GM11168 (cell line): ENCODE measurements at regions not wholly inside any gene's neighbourhood (a gene's known extent, or its start where the extent isn't known, plus 50 kb on each side); places are given as distances from the start of the nearest gene placed in this dataset.
"Not testable (repeated sequence)": the region's sequence is repeated elsewhere in the genome, so short reads cannot be mapped to it uniquely, and the experiment has no call there.

ENCODE experiments used
- in situ Hi-C: fragments of 300-500 bp; cut with MboI; formaldehyde crosslinking; loops from one replicate; pipeline ENCODE4 v1.12.0; 2022; ENCODE audit warnings: low sequenced_read_pairs; ENCODE audit not compliant: unreplicated experiment

DNA sequence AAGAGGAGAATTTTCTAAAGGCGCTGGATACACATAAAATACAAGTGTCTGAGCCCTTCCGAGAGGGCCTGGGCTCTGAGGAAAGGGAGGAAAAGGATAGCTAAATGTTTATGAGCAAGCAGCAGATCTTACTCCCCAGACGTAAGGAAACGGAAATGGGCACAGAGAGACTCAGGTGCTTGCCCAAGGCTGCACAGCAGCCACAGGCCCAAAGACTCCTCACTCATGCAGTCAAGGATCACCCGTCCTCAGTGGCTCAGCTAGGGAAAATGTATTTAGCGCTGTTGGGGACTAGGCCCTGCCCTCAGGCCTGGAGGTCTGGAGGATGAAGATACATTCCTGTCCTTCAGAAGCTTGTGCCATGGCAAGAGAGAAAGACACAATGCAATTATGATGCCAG, 107.2 kb upstream of the SYT13 start:
- in situ Hi-C loops: no loop called here

DNA sequence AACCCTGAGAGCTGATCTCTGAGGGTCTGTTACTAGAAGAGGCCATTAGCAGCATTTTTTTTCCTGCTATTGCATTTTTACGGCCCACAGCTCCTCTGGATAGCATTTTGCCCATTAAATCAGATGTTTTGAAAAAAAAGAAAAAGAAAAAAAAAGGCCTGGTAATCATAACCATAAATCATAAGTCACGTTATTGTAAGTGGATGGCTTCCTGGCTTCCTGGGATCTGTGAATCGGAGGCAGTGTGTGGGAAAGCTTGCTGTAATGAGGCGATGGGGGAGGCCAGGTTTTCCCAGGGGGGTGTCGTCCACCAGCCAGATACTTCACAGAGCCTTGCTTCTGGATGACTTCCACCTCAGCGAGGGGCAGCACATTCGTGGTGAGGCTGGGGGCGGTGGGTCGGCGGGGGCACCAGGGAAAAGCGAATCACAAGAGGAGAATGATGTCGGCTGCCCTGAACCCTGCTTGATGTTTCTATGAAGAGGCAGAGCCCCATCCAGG, 106.5 kb upstream of the SYT13 start:
- in situ Hi-C loops: no loop called here

DNA sequence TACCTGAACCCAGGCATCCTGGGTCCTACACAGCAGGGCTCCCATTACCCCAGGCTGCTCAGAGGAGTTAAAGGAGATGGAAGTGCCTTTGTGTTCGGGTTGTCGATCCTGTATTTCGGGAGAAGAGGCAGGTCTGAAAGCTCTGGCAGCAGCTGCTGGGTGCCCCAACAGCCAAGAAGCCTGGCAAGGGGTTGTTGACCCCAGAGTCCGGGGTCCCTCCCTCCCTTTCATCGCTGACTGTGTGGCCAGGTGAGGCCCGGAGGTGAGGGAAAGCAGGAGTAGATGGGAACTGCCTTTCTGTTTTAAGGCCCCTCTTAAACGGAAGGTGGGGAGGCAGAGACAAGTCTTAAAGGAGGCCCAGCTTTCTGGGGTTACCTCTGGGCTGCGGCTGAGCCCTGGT, 106.0 kb upstream of the SYT13 start:
- in situ Hi-C loops: no loop called here

DNA sequence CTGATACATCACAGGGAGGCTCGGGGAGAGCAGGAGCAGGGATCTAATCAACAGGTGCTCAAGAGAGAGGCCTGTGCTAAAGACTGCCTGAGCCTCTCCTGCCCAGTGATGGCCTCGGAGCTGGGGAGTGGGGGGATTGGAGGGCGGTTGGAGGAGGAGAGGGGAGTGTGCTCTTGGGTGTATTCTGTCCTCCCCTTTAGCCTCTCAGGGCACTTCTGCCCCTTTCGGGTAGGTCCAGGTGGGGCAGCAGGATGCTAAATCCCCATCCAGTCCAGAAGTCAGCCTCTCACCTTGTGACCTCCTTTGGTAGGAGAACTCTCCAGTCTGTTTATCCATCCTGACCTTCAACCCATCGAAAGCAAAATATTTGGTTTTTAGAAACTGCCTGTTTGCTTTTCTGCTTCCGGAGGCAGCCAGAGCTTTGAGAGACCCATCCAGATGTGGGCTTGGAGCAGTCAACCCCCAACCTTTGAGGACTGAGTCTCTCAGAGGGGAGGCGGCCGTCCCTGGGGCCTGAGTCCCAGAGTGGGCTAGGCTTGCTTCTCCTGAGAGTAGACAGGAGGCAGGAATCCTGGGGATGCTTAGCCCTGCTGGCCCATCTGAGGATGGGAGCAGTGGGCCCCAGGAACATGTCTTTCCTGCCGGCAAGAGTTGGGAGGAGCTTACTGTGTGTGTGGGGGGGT, 105.2 kb upstream of the SYT13 start:
- in situ Hi-C loops: no loop called here

DNA sequence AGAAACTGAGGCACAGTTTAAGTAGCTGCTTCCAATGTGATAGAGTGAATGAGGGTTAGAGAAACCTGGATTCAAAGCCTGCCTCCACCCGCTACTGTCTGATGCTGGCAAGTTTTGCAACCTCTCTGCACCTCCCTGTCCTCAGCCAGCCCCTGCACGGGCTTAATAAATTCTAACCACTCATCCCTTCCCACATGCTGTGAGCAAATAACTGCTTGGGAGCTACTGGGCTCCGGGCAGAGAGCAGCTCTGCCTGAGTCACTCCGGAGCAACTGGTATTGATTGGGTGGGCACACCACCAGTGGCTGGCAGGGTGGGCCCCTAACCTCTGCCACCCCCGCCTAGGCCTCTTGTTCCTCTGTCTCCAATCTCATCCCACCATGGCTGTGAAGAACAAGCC, 104.3 kb upstream of the SYT13 start:
- in situ Hi-C loops: no loop called here

DNA sequence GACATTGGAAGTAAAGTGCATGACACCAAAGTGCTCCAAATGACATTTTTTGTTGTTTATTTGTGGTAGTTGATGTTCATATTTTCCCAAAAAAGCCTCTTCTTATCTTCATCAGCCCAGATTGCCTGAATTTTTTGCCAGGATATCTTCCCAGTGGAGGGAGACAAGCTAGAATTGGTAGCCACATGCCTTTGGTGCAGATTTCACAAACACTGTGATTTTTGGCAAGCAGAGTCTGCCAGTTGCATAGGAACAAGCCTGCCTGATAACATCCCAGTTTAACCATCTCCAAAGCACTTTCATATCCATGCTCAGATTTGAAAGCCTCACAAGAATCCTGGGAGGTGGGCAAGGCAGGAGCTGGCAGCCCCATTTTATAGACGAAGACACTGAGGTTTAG, 102.3 kb upstream of the SYT13 start:
- in situ Hi-C loops: no loop called here

DNA sequence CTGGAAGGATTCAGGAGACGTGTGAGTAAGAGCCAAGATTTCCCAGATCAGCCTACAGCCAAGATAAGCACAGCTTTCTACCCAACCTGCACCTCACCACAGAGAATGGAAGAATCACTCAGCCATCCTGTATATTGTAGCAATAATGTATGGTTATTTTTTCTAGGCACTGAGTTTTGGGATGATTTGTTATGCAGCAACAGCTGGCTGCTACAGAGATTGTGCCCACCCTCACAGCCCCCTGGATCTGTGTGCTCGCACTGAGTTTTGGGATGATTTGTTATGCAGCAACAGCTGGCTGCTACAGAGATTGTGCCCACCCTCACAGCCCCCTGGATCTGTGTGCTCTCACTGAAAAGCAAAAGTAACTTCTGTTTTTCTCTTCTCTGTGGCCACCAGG, 101.7 kb upstream of the SYT13 start:
- in situ Hi-C loops: not testable (repeated sequence)

DNA sequence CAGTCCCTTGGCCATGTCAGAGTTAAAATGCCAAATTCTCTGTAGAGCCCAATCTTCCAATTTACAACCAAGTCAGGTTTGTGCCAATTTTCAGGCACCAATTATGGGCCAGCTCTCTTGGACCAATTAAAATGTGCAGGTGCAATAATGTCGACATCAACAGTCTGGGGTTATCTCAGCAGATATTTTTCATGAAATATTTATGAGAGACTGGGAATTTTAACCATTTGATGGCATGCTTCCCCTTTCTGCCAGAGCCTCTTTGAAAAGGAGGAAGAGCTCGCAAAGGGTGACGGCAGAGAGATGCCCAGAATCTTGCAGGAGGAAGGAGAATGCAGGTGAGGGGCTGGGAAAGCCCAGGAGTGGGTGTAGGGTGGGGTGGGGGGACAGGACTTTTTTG, 100.8 kb upstream of the SYT13 start:
- in situ Hi-C loops: no loop called here

DNA sequence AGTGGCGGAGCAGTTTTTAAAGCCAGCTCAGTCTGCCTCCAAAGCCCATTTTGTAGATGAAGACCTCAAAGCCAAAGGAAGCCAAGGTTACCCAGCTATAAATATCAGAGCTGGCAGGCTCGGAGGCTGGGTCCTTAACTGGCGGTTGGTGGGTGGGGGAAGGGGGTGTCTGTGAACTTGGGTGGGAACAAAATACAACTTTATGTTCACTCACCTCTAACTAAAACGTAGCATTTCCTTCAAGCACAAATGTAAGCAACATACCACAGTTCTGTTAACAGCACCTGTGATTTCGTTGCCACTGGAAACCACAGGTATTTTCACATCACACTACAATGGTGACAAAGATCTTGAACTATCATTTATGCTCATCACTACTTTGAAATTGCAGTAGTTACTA, 99.7 kb upstream of the SYT13 start:
- in situ Hi-C loops: no loop called here

DNA sequence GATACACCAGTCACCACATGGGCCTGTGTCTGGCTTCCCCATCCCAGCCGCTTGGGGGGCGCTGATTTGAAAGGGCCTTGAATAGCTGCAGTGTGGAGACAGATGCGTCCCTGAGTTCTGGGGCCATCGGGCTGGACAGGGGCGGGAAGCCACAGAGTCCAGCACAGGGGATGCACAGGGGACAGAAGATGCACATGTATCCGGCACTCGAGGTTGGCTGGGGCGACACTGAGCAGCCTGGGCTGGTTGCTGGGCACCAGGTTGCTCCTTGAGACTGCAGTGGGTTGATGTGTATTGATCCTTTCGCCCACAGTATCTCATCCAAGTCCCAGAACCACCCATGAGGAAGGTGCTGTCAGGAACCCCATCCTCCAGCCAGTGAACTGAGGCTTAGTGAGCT, 99.3 kb upstream of the SYT13 start:
- in situ Hi-C loops: no loop called here

DNA sequence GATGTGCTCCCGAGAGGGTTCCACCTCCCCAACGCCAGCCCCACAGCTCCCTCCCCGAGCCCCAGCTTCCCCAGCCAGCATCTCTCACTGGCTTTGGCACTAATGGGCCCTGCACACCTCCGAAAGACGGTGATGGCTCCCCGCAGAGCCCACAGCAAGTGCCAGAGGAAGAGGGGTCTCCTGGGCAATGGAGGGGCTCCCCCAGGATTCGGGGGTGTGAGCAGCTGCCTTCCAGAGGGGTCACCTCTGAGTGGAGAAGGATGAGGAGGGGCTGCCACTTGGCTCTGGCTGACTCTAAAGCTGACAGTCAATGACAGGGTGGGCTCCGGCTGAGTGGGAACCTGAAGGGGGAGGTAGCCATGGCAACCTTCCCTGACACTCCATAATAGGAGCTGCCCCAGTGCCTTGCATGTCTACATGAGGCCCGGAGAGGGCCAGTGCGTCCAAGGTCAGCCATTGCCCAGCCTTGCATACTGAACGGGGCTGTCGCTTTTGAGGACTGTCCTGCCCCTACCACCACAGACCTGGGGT, 98.6 kb upstream of the SYT13 start:
- in situ Hi-C loops: no loop called here

GRCh38 chr11:45384016-45384415, 97.9 kb upstream of the SYT13 start:
- in situ Hi-C loops: no loop called here

- in situ Hi-C loops: no loop called here
These were observed 97.1 kb upstream of the SYT13 start for GRCh38 chr11:45383224-45383623.

DNA sequence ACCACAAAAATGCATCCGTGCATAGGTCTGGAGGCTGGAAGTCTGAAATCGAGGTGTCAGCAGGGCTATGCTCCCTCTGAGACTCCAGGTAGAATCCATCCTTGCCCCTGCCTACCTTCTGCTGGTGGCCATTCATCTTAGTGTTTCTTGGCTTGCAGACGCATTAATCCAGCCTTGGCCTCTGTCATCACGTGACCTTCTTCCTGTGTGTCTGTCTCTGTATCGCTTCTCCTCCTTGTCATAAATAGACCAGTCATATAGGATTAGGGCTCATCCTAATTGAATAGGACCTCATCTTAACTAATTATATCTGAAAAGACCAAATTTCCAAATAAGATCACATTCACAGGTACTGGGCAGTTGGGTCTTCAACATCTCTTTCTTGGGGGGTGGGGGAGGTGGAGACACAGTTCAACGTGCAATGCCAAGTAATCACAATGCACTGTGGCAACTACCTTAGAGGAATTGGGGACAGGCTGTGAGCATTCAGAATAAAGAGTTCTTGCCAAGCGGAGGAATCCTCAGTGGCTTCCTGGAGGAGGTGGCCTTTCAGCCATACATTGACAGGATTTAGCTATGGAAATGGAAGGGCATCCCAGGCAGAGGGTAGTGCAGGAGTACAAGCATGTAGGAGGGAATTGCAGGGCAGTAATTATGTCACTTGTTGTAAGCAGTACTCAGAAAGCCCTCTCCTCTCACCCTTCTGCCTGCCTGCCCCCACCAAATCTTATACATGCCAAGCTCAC, 96.2 kb upstream of the SYT13 start:
- in situ Hi-C loops: no loop called here

DNA sequence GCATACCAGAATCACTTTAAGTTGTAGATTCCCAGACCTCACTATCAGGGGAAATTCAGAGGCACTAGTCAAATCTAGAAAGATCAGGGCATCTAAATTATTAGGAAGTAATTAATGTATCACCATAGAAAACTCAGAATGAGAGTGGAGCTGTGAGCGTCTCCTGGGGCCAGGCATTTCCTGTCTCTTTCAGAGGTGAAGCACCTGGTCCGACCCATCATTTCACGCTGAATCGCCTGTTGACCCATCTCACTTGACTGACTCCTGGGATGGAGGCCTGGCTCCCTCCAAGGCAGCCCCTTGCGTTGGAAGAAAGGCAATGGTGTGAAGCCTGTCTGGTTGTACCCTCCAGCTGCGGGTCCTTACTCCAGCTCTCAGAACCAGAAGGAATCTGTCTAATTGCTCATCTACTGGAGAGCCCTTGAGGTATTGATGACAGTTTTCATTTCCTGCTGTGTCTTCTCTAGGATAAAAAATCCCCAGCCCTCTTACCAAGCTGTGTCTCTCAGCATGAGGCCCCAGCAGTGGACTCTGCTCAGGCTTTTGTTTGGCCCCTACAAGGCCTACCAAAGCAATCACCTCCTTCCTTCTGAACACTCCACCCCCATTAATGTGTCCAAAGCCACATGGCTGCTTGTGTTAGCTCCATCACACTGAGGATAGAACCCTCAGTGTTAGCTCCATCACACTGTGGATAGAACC, 93.2 kb upstream of the SYT13 start:
- in situ Hi-C loops: no loop called here

GRCh38 chr11:45378516-45378915, 92.4 kb upstream of the SYT13 start:
- in situ Hi-C loops: no loop called here

GRCh38 chr11:45374653-45375059, 88.5 kb upstream of the SYT13 start:
- in situ Hi-C loops: no loop called here

DNA sequence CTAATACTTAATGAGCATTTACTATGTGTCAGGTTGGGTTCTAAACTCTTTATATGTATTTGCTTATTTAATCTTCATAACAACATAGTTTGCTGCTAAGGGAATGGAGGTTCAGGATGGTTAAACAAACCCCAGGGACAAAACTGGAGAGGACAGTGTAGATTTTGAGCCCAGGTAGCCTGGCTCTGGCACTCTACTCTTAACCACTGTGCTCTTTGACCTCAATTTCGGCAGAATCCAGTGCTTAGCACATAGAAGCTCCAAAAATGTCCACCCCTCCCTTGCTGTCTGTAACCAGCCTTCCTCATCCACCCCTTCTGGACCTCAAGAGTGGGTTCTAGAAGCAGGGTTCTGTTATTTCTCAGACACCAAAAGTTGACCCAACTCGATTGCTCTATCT, 88.0 kb upstream of the SYT13 start:
- in situ Hi-C loops: no loop called here

GRCh38 chr11:45373506-45374035, 87.4 kb upstream of the SYT13 start:
- in situ Hi-C loops: no loop called here

- in situ Hi-C loops: not testable (repeated sequence)
These were observed 86.3 kb upstream of the SYT13 start for GRCh38 chr11:45372414-45372813.
